NT2/D1 (cell line): ENCODE measurements at regions not wholly inside any gene's neighbourhood (a gene's known extent, or its start where the extent isn't known, plus 50 kb on each side); places are given as distances from the start of the nearest gene placed in this dataset.

Experiments
- SUZ12 ChIP-seq: IDR thresholded peaks from 2 replicates; pipeline ENCODE4 v1.6.1; 2011; ENCODE audit not compliant: insufficient read length, insufficient read depth; ENCODE audit errors: extremely low read depth
- YY1 ChIP-seq: IDR thresholded peaks from 2 replicates; pipeline ENCODE4 v1.6.1; 2011; ENCODE audit not compliant: insufficient read length, insufficient read depth
- ZNF274 ChIP-seq: IDR thresholded peaks from 2 replicates; pipeline ENCODE4 v1.6.1; 2011; ENCODE audit warnings: mild to moderate bottlenecking, low read depth, low read length

- no peak for TF ChIP-seq ZNF274
- TF ChIP-seq SUZ12: no peak
- TF ChIP-seq YY1: no peak
These were observed 520.2 kb downstream of the RFC3 start for GRCh38 chr13:34338102-34338501.
